GM18861 (cell line): ENCODE measurements at regions not wholly inside any gene's neighbourhood (a gene's known extent, or its start where the extent isn't known, plus 50 kb on each side); places are given as distances from the start of the nearest gene placed in this dataset.
"Not testable (repeated sequence)": the region's sequence is repeated elsewhere in the genome, so short reads cannot be mapped to it uniquely, and the experiment has no call there.

Experiments used
- ATAC-seq: cut with Tn5 transposase; IDR thresholded peaks from one replicate; pipeline ENCODE4 v1.9.1; 2021; ENCODE audit not compliant: unreplicated experiment

GRCh38 chr2:128670066-128670465 lies 351.4 kb upstream of the HS6ST1 start:
- no peak for ATAC-seq

GRCh38 chr2:128671981-128672757 lies 353.5 kb upstream of the HS6ST1 start:
- ATAC-seq: not testable (repeated sequence)

GRCh38 chr2:128679680-128680079 lies 361.0 kb upstream of the HS6ST1 start:
- not testable (repeated sequence) for ATAC-seq

GRCh38 chr2:128681507-128681906 lies 362.8 kb upstream of the HS6ST1 start:
- ATAC-seq: no peak

GRCh38 chr2:128682266-128682665 lies 363.6 kb upstream of the HS6ST1 start:
- ATAC-seq: no peak

- no peak for ATAC-seq
These were observed 364.1 kb upstream of the HS6ST1 start for GRCh38 chr2:128682729-128683284.

- ATAC-seq: no peak
These were observed 365.9 kb upstream of the HS6ST1 start for GRCh38 chr2:128684523-128684922.

- ATAC-seq: peak; percentile 39
These were observed 367.3 kb upstream of the HS6ST1 start for GRCh38 chr2:128685841-128686496.

- peak; percentile 87 for ATAC-seq
These were observed 367.8 kb upstream of the HS6ST1 start for GRCh38 chr2:128686497-128686859.

GRCh38 chr2:128686881-128687555 lies 368.4 kb upstream of the HS6ST1 start:
- no peak for ATAC-seq

- ATAC-seq: no peak
These were observed 368.9 kb upstream of the HS6ST1 start for GRCh38 chr2:128687565-128687964.

- no peak for ATAC-seq
These were observed 371.3 kb upstream of the HS6ST1 start for GRCh38 chr2:128689971-128690370.

GRCh38 chr2:128690431-128690830 lies 371.8 kb upstream of the HS6ST1 start:
- no peak for ATAC-seq

GRCh38 chr2:128690869-128691268 lies 372.2 kb upstream of the HS6ST1 start:
- ATAC-seq: no peak

GRCh38 chr2:128691526-128691925 lies 372.9 kb upstream of the HS6ST1 start:
- no peak for ATAC-seq

GRCh38 chr2:128692895-128693742 lies 374.5 kb upstream of the HS6ST1 start:
- ATAC-seq: no peak

GRCh38 chr2:128693743-128694029 lies 375.0 kb upstream of the HS6ST1 start:
- no peak for ATAC-seq

GRCh38 chr2:128695646-128696220 lies 377.1 kb upstream of the HS6ST1 start:
- no peak for ATAC-seq

- no peak for ATAC-seq
These were observed 377.8 kb upstream of the HS6ST1 start for GRCh38 chr2:128696421-128696820.

GRCh38 chr2:128701418-128701817 lies 382.8 kb upstream of the HS6ST1 start:
- no peak for ATAC-seq

GRCh38 chr2:128702616-128703015 lies 383.9 kb upstream of the HS6ST1 start:
- ATAC-seq: no peak
